WI38 (cell line): ENCODE measurements at regions not wholly inside any gene's neighbourhood (a gene's known extent, or its start where the extent isn't known, plus 50 kb on each side); places are given as distances from the start of the nearest gene placed in this dataset.

Experiments used
- H3K4me3 ChIP-seq: 2 replicates; pipeline ENCODE4 v1.5.1; 2011; ENCODE audit warnings: low read depth, mild to moderate bottlenecking, control low read depth, low read length
- CTCF ChIP-seq: IDR thresholded peaks from 2 replicates; pipeline ENCODE4 v1.5.1; 2012; ENCODE audit warnings: low read depth, mild to moderate bottlenecking, control low read depth, low read length

GRCh38 chr2:121897335-121897970 is 142.0 kb downstream of the TSN start:
- TF ChIP-seq CTCF: 0 out of 2 replicates have a peak, but pooled peaks have one; percentile 30
- no peak overlapping the region for H3K4me3 ChIP-seq

- no peak for TF ChIP-seq CTCF
- no peak overlapping the region for H3K4me3 ChIP-seq
These were observed 143.0 kb downstream of the TSN start for GRCh38 chr2:121898483-121898882.

GRCh38 chr2:121900391-121900790 is 144.9 kb downstream of the TSN start:
- H3K4me3 ChIP-seq: no peak overlapping the region
- no peak for TF ChIP-seq CTCF

- no peak overlapping the region for H3K4me3 ChIP-seq
These were observed 146.7 kb downstream of the TSN start for GRCh38 chr2:121902171-121902591.

GRCh38 chr2:121902616-121903015 is 147.2 kb downstream of the TSN start:
- TF ChIP-seq CTCF: no peak
- H3K4me3 ChIP-seq: no peak overlapping the region

More at GRCh38 chr2:121902171-121902591, 146.7 kb downstream of the TSN start:
- no peak for TF ChIP-seq CTCF

- no peak for TF ChIP-seq CTCF
- H3K4me3 ChIP-seq: no peak overlapping the region
These were observed 147.7 kb downstream of the TSN start for GRCh38 chr2:121903037-121903689.

- no peak overlapping the region for H3K4me3 ChIP-seq
- TF ChIP-seq CTCF: no peak
These were observed 149.2 kb downstream of the TSN start for GRCh38 chr2:121904656-121905055.
